ENCODE measurements at regions not wholly inside any gene's neighbourhood (a gene's known extent, or its start where the extent isn't known, plus 50 kb on each side); places are given as distances from the start of the nearest gene placed in this dataset.

DNA sequence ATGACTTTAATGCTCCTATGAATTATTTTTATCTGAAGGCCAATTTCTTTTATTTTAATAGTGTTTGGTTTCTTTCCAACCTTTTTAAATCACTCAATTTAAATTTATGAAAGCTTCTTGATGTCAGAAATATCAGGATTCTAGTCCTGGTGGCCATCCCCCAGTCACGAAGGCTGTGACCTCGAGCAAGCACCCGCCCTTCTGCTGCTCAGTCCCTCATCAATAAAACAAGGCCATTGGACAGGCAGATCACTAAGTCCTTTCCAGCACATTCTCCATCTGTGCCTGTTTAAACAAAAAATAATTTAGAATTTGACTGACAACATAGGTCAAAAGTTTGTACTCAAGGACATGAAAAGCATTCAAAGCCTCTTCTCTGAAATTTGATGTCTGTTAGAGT, 483.6 kb upstream of the VRK2 start:
- TF ChIP-seq, protein P1, sequence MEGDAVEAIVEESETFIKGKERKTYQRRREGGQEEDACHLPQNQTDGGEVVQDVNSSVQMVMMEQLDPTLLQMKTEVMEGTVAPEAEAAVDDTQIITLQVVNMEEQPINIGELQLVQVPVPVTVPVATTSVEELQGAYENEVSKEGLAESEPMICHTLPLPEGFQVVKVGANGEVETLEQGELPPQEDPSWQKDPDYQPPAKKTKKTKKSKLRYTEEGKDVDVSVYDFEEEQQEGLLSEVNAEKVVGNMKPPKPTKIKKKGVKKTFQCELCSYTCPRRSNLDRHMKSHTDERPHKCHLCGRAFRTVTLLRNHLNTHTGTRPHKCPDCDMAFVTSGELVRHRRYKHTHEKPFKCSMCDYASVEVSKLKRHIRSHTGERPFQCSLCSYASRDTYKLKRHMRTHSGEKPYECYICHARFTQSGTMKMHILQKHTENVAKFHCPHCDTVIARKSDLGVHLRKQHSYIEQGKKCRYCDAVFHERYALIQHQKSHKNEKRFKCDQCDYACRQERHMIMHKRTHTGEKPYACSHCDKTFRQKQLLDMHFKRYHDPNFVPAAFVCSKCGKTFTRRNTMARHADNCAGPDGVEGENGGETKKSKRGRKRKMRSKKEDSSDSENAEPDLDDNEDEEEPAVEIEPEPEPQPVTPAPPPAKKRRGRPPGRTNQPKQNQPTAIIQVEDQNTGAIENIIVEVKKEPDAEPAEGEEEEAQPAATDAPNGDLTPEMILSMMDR (IDR thresholded peaks at IDR 0.05), result no peak
- TF ChIP-seq POLR2A (IDR thresholded peaks at IDR 0.05), result no peak

Data from esophagus squamous epithelium (tissue), 4 donors.